DND-41 (cell line): ENCODE measurements at regions not wholly inside any gene's neighbourhood (a gene's known extent, or its start where the extent isn't known, plus 50 kb on each side); places are given as distances from the start of the nearest gene placed in this dataset.

Experiments used
- CTCF ChIP-seq: IDR thresholded peaks from 2 replicates; pipeline ENCODE4 v1.5.1; 2012; ENCODE audit warnings: borderline replicate concordance, low read length, moderate library complexity, mild to moderate bottlenecking; ENCODE audit not compliant: poor library complexity, severe bottlenecking; ENCODE audit errors: extremely low read depth
- EZH2 ChIP-seq: IDR thresholded peaks from 3 replicates; pipeline ENCODE4 v1.6.1; 2012; ENCODE audit warnings: borderline replicate concordance, low read depth, mild to moderate bottlenecking, moderate library complexity, low read length, inconsistent platforms; ENCODE audit not compliant: severe bottlenecking

GRCh38 chr2:8535821-8536685 lies 145.8 kb upstream of the ID2 start:
- TF ChIP-seq CTCF (no peak), EZH2 (no peak)
